GM12878 (cell line): ENCODE measurements at regions not wholly inside any gene's neighbourhood (a gene's known extent, or its start where the extent isn't known, plus 50 kb on each side); places are given as distances from the start of the nearest gene placed in this dataset.

ENCODE experiments used
- ATAC-seq: fragments of 200-7000 bp; cut with Tn5 transposase; 3 replicates; pipeline ENCODE4 v1.9.1; 2020; ENCODE audit warnings: mild to moderate bottlenecking, moderate library complexity
- BruUV-seq: library from RNA; stranded (reverse); fragments of 400-500 nt; replicated peaks from 2 replicates; lab custom pipeline; 2021; lab: Mats Ljungman, UMichigan
- CTCF ChIA-PET: fragments of 300-600 bp; sonication (Branson Sonifier 250); formaldehyde crosslinking; extraction: SDS; loops from one replicate; lab custom pipeline; 2021; ENCODE audit warnings: inconsistent platforms; lab: Yijun Ruan, JAX
- POLR2A ChIA-PET: fragments of 350-600 bp; formaldehyde crosslinking; extraction: SDS; loops from one replicate; lab custom pipeline; 2021; ENCODE audit warnings: inconsistent platforms; lab: Charles Lee
- RAD21 ChIA-PET: fragments of 300-600 bp; sonication (Branson Sonifier 250); formaldehyde crosslinking; loops from one replicate; lab custom pipeline; 2023; ENCODE audit warnings: antibody characterized with exemption; ENCODE audit not compliant: unreplicated experiment; lab: Charles Lee
- SMC1A ChIA-PET: fragments of 300-600 bp; sonication (Branson Sonifier 250); formaldehyde crosslinking; loops from one replicate; lab custom pipeline; 2023; ENCODE audit not compliant: unreplicated experiment, uncharacterized antibody; lab: Charles Lee
- DNase-seq: peaks from one replicate; pipeline ENCODE4 v3.0.0-alpha.2; 2011; ENCODE audit warnings: low read depth, low spot score
- FAIRE-seq: peaks from 3 replicates; lab custom pipeline; 2011; peaks lifted over from hg19 to GRCh38; lab: Jason Lieb, UNC
- H2AFZ ChIP-seq: 2 replicates; pipeline ENCODE4 v1.6.0; 2011; ENCODE audit warnings: low read depth, low read length, control low read depth; ENCODE audit not compliant: control insufficient read depth
- H3K27ac ChIP-seq: 2 replicates; pipeline ENCODE4 v1.5.1; 2011; ENCODE audit warnings: control low read depth; ENCODE audit not compliant: control insufficient read depth, insufficient read depth
- H3K27me3 ChIP-seq, 2 experiments: replicated peaks in 1 of 2; 2 replicates each; pipeline versions ENCODE4 v1.6.0 to v1.6.1; 2011; ENCODE audit warnings: low read length in 1 of 2; ENCODE audit not compliant: control insufficient read depth in 2 of 2, insufficient read depth in 2 of 2
- H3K36me3 ChIP-seq, 2 experiments: 2 replicates each; pipeline ENCODE4 v1.5.1; 2011; ENCODE audit warnings: low read length in 1 of 2; ENCODE audit not compliant: control insufficient read depth in 2 of 2, insufficient read depth in 2 of 2
- H3K4me1 ChIP-seq: 2 replicates; pipeline ENCODE4 v1.6.1; 2011; ENCODE audit warnings: mild to moderate bottlenecking, low read length, moderate library complexity, mixed read lengths; ENCODE audit not compliant: control insufficient read depth, insufficient read depth
- H3K4me2 ChIP-seq: 2 replicates; pipeline ENCODE4 v1.6.0; 2011; ENCODE audit warnings: control low read depth; ENCODE audit not compliant: control insufficient read depth, insufficient read depth
- H3K4me3 ChIP-seq: fragments of 200-600 bp; sonication (generic); 2 replicates; pipeline ENCODE4 v1.5.1; 2016
- H3K79me2 ChIP-seq: 2 replicates; pipeline ENCODE4 v1.6.0; 2011; ENCODE audit warnings: low read length; ENCODE audit not compliant: control insufficient read depth, insufficient read depth
- H3K9ac ChIP-seq: 2 replicates; pipeline ENCODE4 v1.8.0; 2011; ENCODE audit warnings: low read length, control low read depth, mixed read lengths; ENCODE audit not compliant: control insufficient read depth, insufficient read depth
- H3K9me3 ChIP-seq: replicated peaks from 3 replicates; pipeline ENCODE4 v1.5.1; 2011; ENCODE audit warnings: mild to moderate bottlenecking, low read length; ENCODE audit not compliant: control insufficient read depth, insufficient read depth
- H4K20me1 ChIP-seq: 2 replicates; pipeline ENCODE4 v1.6.0; 2011; ENCODE audit not compliant: control insufficient read depth, insufficient read depth
- CBX3 ChIP-seq: fragments of 200-600 bp; sonication (generic); IDR thresholded peaks from 2 replicates; pipeline ENCODE4 v1.6.1; 2016; ENCODE audit warnings: low read depth, borderline replicate concordance
- GATAD2B ChIP-seq: fragments of 450-650 bp; conservative IDR thresholded peaks from 2 replicates; pipeline ENCODE4 v1.6.1; 2017; ENCODE audit warnings: low read depth, mild to moderate bottlenecking, moderate library complexity
- JUNB ChIP-seq: IDR thresholded peaks from 2 replicates; pipeline ENCODE4 v1.6.1; 2016; ENCODE audit warnings: antibody characterized with exemption, mild to moderate bottlenecking
- POLR2AphosphoS5 ChIP-seq: IDR thresholded peaks from 2 replicates; pipeline ENCODE4 v1.6.1; 2011; ENCODE audit warnings: mild to moderate bottlenecking, low read length, inconsistent platforms
- RAD51 ChIP-seq: fragments of 450-650 bp; IDR thresholded peaks from 2 replicates; pipeline ENCODE4 v1.6.1; 2016; ENCODE audit warnings: moderate library complexity, mild to moderate bottlenecking, inconsistent platforms
- RFX5 ChIP-seq: IDR thresholded peaks from 2 replicates; pipeline ENCODE4 v1.6.1; 2011; ENCODE audit warnings: low read depth, low read length, improper control_type of control experiment
- SREBF1 ChIP-seq: IDR thresholded peaks from 2 replicates; pipeline ENCODE4 v1.6.1; 2012; ENCODE audit warnings: mild to moderate bottlenecking, low read length
- TBL1XR1 ChIP-seq: IDR thresholded peaks from 2 replicates; pipeline ENCODE4 v1.6.1; 2012; ENCODE audit warnings: low read depth, low read length, improper control_type of control experiment
- TCF7 ChIP-seq: IDR thresholded peaks from 2 replicates; pipeline ENCODE4 v1.6.1; 2014; ENCODE audit warnings: antibody characterized with exemption, borderline replicate concordance
- ZNF384 ChIP-seq: IDR thresholded peaks from 2 replicates; pipeline ENCODE4 v1.6.1; 2012; ENCODE audit warnings: low read depth, mild to moderate bottlenecking, low read length, improper control_type of control experiment, borderline replicate concordance
- WGBS: methylation state at CpG from one replicate; pipeline ENCODE4 v1.1.6; 2016; ENCODE audit warnings: low lambda C conversion rate; ENCODE audit not compliant: insufficient replicate concordance, insufficient coverage; ENCODE audit errors: missing lambda C conversion rate; 5-methylcytosine and 5-hydroxymethylcytosine counted together
- in situ Hi-C: fragments of 300-500 bp; cut with MboI; formaldehyde crosslinking; loops from 9 replicates; pipeline ENCODE4 v1.14.3; 2018; ENCODE audit warnings: mixed read lengths
- intact Hi-C: fragments of 100-400 bp; cut with micrococcal nuclease; formaldehyde crosslinking; loops from one replicate; pipeline ENCODE4 v1.14.2; 2022; ENCODE audit not compliant: unreplicated experiment
- TF ChIP-seq, protein P1 (sequence below): fragments of 450-650 bp; formaldehyde crosslinking; IDR thresholded peaks from 2 replicates; pipeline ENCODE4 v1.5.0; 2022; ENCODE audit warnings: mild to moderate bottlenecking, missing genetic modification characterization

GRCh38 chr5:39482098-39482497 is 57.3 kb upstream of the DAB2 start:
- Histone ChIP-seq H3K36me3 (no peaks in the 10 kb centered on the region), H3K27ac (no peak overlapping the region), H3K9me3 (no peaks in the 10 kb centered on the region), H3K4me2 (no peak overlapping the region), H4K20me1 (no peaks in the 10 kb centered on the region), H2AFZ (no peak overlapping the region), H3K4me1 (no peaks in the 10 kb centered on the region), H3K9ac (no peak overlapping the region), H3K4me3 (no peak overlapping the region), H3K79me2 (no peaks in the 10 kb centered on the region), H3K27me3 (no peaks in the 10 kb centered on the region)
- DNase-seq (no peak), FAIRE-seq (no peak), ATAC-seq (no peak)
- WGBS = 94% methylated on average over 1 of the region's 1 CpG
- CTCF ChIA-PET = no interaction called here
- RAD21 ChIA-PET = no interaction called here
- POLR2A ChIA-PET = no interaction called here
- no TSS peak for BruUV-seq
- in situ Hi-C loops = no loop called here
- SMC1A ChIA-PET = interaction anchor here (0.8 kb wide), 1 partner anchor 8 kb away, joined by 3 read pairs; no protein-coding TSS in a partner anchor
- intact Hi-C loops = no loop called here
- TF ChIP-seq CBX3 (no peak), GATAD2B (no peak), SREBF1 (no peak), ZNF384 (no peak), TBL1XR1 (no peak), TCF7 (no peak), JUNB (no peak), POLR2AphosphoS5 (no peak), RFX5 (no peak), RAD51 (no peak)
- TF ChIP-seq, protein P1, sequence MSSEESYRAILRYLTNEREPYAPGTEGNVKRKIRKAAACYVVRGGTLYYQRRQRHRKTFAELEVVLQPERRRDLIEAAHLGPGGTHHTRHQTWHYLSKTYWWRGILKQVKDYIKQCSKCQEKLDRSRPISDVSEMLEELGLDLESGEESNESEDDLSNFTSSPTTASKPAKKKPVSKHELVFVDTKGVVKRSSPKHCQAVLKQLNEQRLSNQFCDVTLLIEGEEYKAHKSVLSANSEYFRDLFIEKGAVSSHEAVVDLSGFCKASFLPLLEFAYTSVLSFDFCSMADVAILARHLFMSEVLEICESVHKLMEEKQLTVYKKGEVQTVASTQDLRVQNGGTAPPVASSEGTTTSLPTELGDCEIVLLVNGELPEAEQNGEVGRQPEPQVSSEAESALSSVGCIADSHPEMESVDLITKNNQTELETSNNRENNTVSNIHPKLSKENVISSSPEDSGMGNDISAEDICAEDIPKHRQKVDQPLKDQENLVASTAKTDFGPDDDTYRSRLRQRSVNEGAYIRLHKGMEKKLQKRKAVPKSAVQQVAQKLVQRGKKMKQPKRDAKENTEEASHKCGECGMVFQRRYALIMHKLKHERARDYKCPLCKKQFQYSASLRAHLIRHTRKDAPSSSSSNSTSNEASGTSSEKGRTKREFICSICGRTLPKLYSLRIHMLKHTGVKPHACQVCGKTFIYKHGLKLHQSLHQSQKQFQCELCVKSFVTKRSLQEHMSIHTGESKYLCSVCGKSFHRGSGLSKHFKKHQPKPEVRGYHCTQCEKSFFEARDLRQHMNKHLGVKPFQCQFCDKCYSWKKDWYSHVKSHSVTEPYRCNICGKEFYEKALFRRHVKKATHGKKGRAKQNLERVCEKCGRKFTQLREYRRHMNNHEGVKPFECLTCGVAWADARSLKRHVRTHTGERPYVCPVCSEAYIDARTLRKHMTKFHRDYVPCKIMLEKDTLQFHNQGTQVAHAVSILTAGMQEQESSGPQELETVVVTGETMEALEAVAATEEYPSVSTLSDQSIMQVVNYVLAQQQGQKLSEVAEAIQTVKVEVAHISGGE = no peak
